PFSK-1 (cell line): ENCODE measurements at regions not wholly inside any gene's neighbourhood (a gene's known extent, or its start where the extent isn't known, plus 50 kb on each side); places are given as distances from the start of the nearest gene placed in this dataset.

ENCODE experiments used
- FOXP2 ChIP-seq: optimal IDR thresholded peaks from 2 replicates; pipeline ENCODE3; 2011; ENCODE audit warnings: borderline replicate concordance, control low read depth, inconsistent platforms; ENCODE audit not compliant: insufficient read depth; ENCODE audit errors: extremely low read length, extremely low read depth
- POLR2AphosphoS5 ChIP-seq: IDR thresholded peaks from 2 replicates; pipeline ENCODE4 v1.6.1; 2012; ENCODE audit warnings: low read depth, mild to moderate bottlenecking, control low read depth, low read length, moderate library complexity
- REST ChIP-seq, 2 experiments: IDR thresholded peaks; 2 replicates each; pipeline versions ENCODE4 v1.6.1 to v1.8.0; 2011 to 2012; ENCODE audit warnings: low read depth in 2 of 2, low read length in 2 of 2, control low read depth in 1 of 2, inconsistent platforms in 1 of 2, mild to moderate bottlenecking in 1 of 2, moderate library complexity in 1 of 2; ENCODE audit not compliant: insufficient read depth in 1 of 2
- SIN3A ChIP-seq: IDR thresholded peaks from 2 replicates; pipeline ENCODE4 v1.6.1; 2012; ENCODE audit warnings: mild to moderate bottlenecking, low read length, moderate library complexity, borderline replicate concordance; ENCODE audit not compliant: insufficient read depth
- TAF1 ChIP-seq: IDR thresholded peaks from 2 replicates; pipeline ENCODE4 v1.6.1; 2012; ENCODE audit warnings: low read length, control low read depth, borderline replicate concordance; ENCODE audit not compliant: insufficient read depth

GRCh38 chr4:131613824-131614216 lies 1535.3 kb upstream of the PCDH10 start:
- TF ChIP-seq SIN3A (no peak), REST (IDR thresholded peaks at IDR 0.05; ENCODE audit: insufficient read depth in 1 of 2, low read depth in 2 of 2, low read length in 2 of 2) (no peak)

GRCh38 chr4:131632877-131633276 lies 1516.2 kb upstream of the PCDH10 start:
- TF ChIP-seq POLR2AphosphoS5 (no peak), TAF1 (no peak), SIN3A (no peak), FOXP2 (no peak), REST (IDR thresholded peaks at IDR 0.05; ENCODE audit: insufficient read depth in 1 of 2, low read depth in 2 of 2, low read length in 2 of 2) (no peak)

- TF ChIP-seq FOXP2 (no peak), POLR2AphosphoS5 (no peak), SIN3A (no peak), REST (IDR thresholded peaks at IDR 0.05; ENCODE audit: insufficient read depth in 1 of 2, low read depth in 2 of 2, low read length in 2 of 2) (no peak), TAF1 (no peak)
Measured at GRCh38 chr4:131635191-131635590, 1513.9 kb upstream of the PCDH10 start.

GRCh38 chr4:131638781-131639180 lies 1510.3 kb upstream of the PCDH10 start:
- TF ChIP-seq POLR2AphosphoS5 (no peak), REST (IDR thresholded peaks at IDR 0.05; ENCODE audit: insufficient read depth in 1 of 2, low read depth in 2 of 2, low read length in 2 of 2) (no peak), TAF1 (no peak), SIN3A (no peak), FOXP2 (no peak)

GRCh38 chr4:131644619-131645018 lies 1504.5 kb upstream of the PCDH10 start:
- no peak for TF ChIP-seq REST (IDR thresholded peaks at IDR 0.05; ENCODE audit: insufficient read depth in 1 of 2, low read depth in 2 of 2, low read length in 2 of 2)
- TF ChIP-seq FOXP2, result no peak
- no peak for TF ChIP-seq POLR2AphosphoS5
- no peak for TF ChIP-seq TAF1
- TF ChIP-seq SIN3A, result no peak
